AG04450 (cell line): ENCODE measurements at regions not wholly inside any gene's neighbourhood (a gene's known extent, or its start where the extent isn't known, plus 50 kb on each side); places are given as distances from the start of the nearest gene placed in this dataset.

Experiments used
- CTCF ChIA-PET: fragments of 300-600, 350-600 bp; formaldehyde crosslinking; extraction: SDS; loops from one replicate; lab custom pipeline; 2022; ENCODE audit warnings: antibody characterized with exemption, inconsistent platforms; lab: Charles Lee
- POLR2A ChIA-PET: fragments of 350-600 bp; formaldehyde crosslinking; extraction: SDS; loops from one replicate; lab custom pipeline; 2021; ENCODE audit warnings: antibody characterized with exemption, inconsistent platforms; lab: Yijun Ruan, JAX
- DNase-seq: peaks from one replicate; pipeline ENCODE4 v3.0.0-alpha.2; 2011; ENCODE audit warnings: low read depth, low spot score
- H3K27ac ChIP-seq: one replicate; pipeline ENCODE4 v1.5.1; 2012; ENCODE audit warnings: low read depth, low read length, control low read depth
- H3K27me3 ChIP-seq: one replicate; pipeline ENCODE4 v1.6.0; 2012; ENCODE audit warnings: low read length; ENCODE audit not compliant: control insufficient read depth, insufficient read depth
- H3K4me3 ChIP-seq: 2 replicates; pipeline ENCODE4 v1.5.1; 2011; ENCODE audit warnings: mild to moderate bottlenecking, low read depth, low read length, control low read depth
- H3K9me3 ChIP-seq: 2 replicates; pipeline ENCODE4 v1.5.1; 2012; ENCODE audit warnings: low read length; ENCODE audit not compliant: control insufficient read depth, insufficient read depth
- CTCF ChIP-seq: IDR thresholded peaks from 2 replicates; pipeline ENCODE4 v1.5.1; 2011; ENCODE audit warnings: low read depth, low read length, control low read depth, inconsistent platforms

GRCh38 chr2:65504814-65505697 is 72.7 kb upstream of the SPRED2 start:
- ChIA-PET CTCF (no interaction called here), POLR2A (no interaction called here)
- no peak for DNase-seq
- no peaks in the 10 kb centered on the region for H3K9me3 ChIP-seq
- H3K27ac ChIP-seq = no peak overlapping the region
- H3K4me3 ChIP-seq = no peak overlapping the region
- no peak for TF ChIP-seq CTCF
- H3K27me3 ChIP-seq = peaks cover 19% of the 10 kb centered on the region

DNA sequence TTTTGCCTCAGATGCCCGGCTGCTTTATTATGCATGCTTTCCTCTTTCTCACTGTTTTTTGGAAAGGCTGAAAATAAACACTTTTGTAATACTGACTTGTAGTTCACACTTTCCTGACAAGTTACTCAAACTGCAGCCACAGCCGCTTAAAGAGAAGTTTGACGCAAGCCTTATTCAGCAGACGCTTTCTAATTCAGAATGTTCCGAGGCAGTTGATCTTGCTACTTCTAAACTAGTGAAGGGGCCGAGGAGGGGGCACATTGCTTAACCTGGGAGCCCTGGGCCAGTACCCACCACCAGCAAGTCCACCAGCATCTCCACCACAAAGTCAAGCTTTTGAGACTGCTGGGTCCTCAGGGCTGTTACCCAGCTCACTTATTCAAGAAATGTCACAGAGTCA is 71.8 kb upstream of the SPRED2 start:
- Histone ChIP-seq H3K9me3 (no peaks in the 10 kb centered on the region), H3K27ac (no peak overlapping the region), H3K4me3 (no peak overlapping the region), H3K27me3 (peaks cover 19% of the 10 kb centered on the region)
- no peak for TF ChIP-seq CTCF
- CTCF ChIA-PET = no interaction called here
- POLR2A ChIA-PET = no interaction called here
- DNase-seq = no peak

DNA sequence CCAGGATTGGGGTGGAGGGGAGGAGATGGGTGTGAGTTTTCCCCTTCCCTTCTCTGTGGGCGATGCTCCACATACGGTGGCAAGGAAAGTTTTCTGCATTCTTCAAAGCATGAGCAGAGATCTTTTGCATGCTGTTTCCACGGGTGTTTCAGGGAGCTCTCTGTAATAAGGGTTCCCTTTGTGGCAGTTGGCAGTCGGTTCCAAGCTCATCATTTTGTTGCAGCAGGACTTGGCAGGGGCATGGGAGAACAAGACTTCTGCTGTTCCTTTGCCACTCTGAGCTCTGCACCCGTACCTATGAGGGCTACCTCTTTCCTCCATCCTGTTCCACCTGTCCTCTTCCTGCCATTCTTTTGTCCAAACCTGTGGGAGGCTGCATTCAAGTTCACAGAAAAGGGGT is 71.3 kb upstream of the SPRED2 start:
- TF ChIP-seq CTCF = no peak
- DNase-seq = no peak
- CTCF ChIA-PET = interaction anchor here (0.6 kb wide), 1 partner anchor 88 kb away, joined by 3 read pairs; no protein-coding TSS in a partner anchor
- POLR2A ChIA-PET = no interaction called here
- Histone ChIP-seq H3K9me3 (no peaks in the 10 kb centered on the region), H3K4me3 (no peak overlapping the region), H3K27ac (no peak overlapping the region), H3K27me3 (peaks cover 19% of the 10 kb centered on the region)

GRCh38 chr2:65501836-65502235 is 69.4 kb upstream of the SPRED2 start:
- POLR2A ChIA-PET = no interaction called here
- CTCF ChIA-PET = no interaction called here
- Histone ChIP-seq H3K27me3 (peaks cover 19% of the 10 kb centered on the region), H3K27ac (no peak overlapping the region), H3K4me3 (no peak overlapping the region), H3K9me3 (no peaks in the 10 kb centered on the region)
- no peak for TF ChIP-seq CTCF
- DNase-seq = no peak

GRCh38 chr2:65501074-65501473 is 68.7 kb upstream of the SPRED2 start:
- no peak for DNase-seq
- ChIA-PET CTCF (no interaction called here), POLR2A (no interaction called here)
- H3K4me3 ChIP-seq = no peak overlapping the region
- H3K9me3 ChIP-seq = no peaks in the 10 kb centered on the region
- no peak for TF ChIP-seq CTCF
- no peak overlapping the region for H3K27ac ChIP-seq
- H3K27me3 ChIP-seq = peaks cover 13% of the 10 kb centered on the region
